GM12873 (cell line): ENCODE measurements at regions not wholly inside any gene's neighbourhood (a gene's known extent, or its start where the extent isn't known, plus 50 kb on each side); places are given as distances from the start of the nearest gene placed in this dataset.

Source experiments
- TF ChIP-seq, protein P1 (sequence below): IDR thresholded peaks from 2 replicates; pipeline ENCODE4 v1.5.1; 2012; ENCODE audit warnings: low read depth, mild to moderate bottlenecking, moderate library complexity, low read length, control low read depth; ENCODE audit not compliant: insufficient read depth; ENCODE audit errors: missing control alignments

- TF ChIP-seq, protein P1, sequence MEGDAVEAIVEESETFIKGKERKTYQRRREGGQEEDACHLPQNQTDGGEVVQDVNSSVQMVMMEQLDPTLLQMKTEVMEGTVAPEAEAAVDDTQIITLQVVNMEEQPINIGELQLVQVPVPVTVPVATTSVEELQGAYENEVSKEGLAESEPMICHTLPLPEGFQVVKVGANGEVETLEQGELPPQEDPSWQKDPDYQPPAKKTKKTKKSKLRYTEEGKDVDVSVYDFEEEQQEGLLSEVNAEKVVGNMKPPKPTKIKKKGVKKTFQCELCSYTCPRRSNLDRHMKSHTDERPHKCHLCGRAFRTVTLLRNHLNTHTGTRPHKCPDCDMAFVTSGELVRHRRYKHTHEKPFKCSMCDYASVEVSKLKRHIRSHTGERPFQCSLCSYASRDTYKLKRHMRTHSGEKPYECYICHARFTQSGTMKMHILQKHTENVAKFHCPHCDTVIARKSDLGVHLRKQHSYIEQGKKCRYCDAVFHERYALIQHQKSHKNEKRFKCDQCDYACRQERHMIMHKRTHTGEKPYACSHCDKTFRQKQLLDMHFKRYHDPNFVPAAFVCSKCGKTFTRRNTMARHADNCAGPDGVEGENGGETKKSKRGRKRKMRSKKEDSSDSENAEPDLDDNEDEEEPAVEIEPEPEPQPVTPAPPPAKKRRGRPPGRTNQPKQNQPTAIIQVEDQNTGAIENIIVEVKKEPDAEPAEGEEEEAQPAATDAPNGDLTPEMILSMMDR: no peak
Measured at GRCh38 chr11:92306966-92307510, 82.4 kb downstream of the FAT3 start.

- TF ChIP-seq, protein P1: no peak
Measured at GRCh38 chr11:92308366-92308765, 83.7 kb downstream of the FAT3 start.

GRCh38 chr11:92311616-92312449 is 87.2 kb downstream of the FAT3 start:
- TF ChIP-seq, protein P1: no peak

GRCh38 chr11:92313784-92314183 is 89.2 kb downstream of the FAT3 start:
- TF ChIP-seq, protein P1: no peak

DNA sequence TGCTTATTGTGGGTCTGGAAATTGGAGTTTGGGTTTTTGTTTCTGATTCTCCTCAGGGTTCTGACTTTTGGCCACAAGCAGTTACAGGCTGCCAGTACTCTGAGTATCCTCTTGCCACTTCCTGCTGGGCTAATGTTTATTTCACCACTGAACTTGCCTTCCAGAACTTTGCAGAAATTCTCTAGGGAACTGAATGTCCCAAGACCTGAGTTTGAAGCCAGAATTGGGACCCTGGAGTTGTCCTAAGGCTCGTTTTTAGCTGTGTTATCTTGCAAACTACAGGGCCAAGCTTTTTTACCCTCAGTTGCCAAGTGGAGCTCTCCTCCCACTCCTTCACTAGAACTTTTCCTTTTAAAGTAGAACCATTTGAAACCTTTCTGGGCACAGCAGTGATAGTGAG is 89.9 kb downstream of the FAT3 start:
- TF ChIP-seq, protein P1: no peak

DNA sequence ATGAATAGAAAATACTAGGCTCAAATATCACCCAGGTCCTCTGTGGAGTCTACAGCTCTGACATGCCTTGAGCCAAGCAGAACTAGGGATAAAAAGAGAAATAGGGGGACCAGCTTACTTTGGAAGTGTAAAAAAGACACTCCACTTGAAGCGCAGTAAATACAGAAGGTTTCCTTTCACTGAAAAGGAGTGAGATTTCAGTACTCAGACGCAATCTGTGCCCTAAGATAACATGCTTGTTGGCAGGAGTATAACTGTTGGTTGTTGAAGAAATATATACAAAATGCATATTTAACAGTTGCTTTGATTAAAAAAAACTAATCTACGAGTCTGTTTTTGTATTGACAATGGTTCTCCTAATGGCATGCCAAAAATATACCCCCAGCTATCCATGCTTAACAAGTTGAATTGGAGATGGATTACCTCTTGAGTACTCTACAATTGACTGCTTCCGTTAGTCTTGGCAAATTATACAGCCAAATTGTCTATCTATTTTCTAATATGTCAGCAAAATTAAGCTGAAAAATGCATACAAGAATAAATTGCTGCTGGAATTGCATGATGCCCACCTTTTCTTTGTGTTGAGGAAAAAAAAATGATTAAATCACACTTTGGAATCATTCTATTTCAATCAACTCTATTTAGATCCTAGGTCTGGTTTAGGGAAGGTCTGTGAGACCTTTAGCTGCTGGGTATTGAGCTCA is 91.6 kb downstream of the FAT3 start:
- TF ChIP-seq, protein P1: no peak

DNA sequence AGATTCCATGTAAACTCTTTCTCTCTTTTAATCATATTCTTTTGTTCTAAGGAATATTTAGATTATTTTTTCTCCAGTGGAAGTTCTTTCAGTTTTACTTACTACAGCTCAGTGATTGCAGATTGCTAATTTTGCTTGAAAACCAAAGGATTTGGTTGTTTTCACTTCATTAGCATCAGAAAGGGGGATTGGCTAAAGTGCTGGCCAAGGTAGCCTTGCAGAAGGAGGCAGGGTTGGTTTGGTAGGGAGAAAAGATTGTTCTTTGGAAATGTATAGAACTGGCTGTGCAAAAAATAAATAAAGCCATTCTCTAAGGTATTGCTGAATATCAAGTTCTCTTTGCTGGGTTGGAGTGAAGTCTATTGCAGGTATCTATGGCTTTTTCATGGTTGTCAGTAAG is 92.6 kb downstream of the FAT3 start:
- TF ChIP-seq, protein P1: no peak
